ENCODE measurements at regions not wholly inside any gene's neighbourhood (a gene's known extent, or its start where the extent isn't known, plus 50 kb on each side); places are given as distances from the start of the nearest gene placed in this dataset.
"Not testable (repeated sequence)": the region's sequence is repeated elsewhere in the genome, so short reads cannot be mapped to it uniquely, and the experiment has no call there.

- Mint-ChIP-seq H3K36me3 (ENCODE audit: insufficient read depth, unreplicated experiment) (no peaks in the 10 kb centered on the region), H3K4me1 (ENCODE audit: insufficient read depth, unreplicated experiment) (no peaks in the 10 kb centered on the region), H3K9me3 (ENCODE audit: unreplicated experiment) (no peaks in the 10 kb centered on the region), H3K27ac (ENCODE audit: low read depth, unreplicated experiment) (no peak overlapping the region), H3K4me3 (ENCODE audit: unreplicated experiment) (no peak overlapping the region), H3K27me3 (ENCODE audit: insufficient read depth, unreplicated experiment) (no peaks in the 10 kb centered on the region)
- no TSS peak for BruUV-seq (replicated peaks)
- CTCF ChIA-PET = no interaction called here
- TF ChIP-seq CTCF (IDR thresholded peaks at IDR 0.05; ENCODE audit: unreplicated experiment) = no peak
- intact Hi-C loops (cut with micrococcal nuclease) = no loop called here
- no peak for DNase-seq (ENCODE audit: unreplicated experiment)
- POLR2A ChIA-PET = no interaction called here
These were observed 176.0 kb upstream of the PTPRZ1 start for GRCh38 chr7:121696954-121697353.

GRCh38 chr7:121689749-121690148 lies 183.2 kb upstream of the PTPRZ1 start:
- no peak overlapping the region for H3K4me3 Mint-ChIP-seq (ENCODE audit: unreplicated experiment)
- H3K9me3 Mint-ChIP-seq (ENCODE audit: unreplicated experiment) = peaks cover 6% of the 10 kb centered on the region
- H3K27me3 Mint-ChIP-seq (ENCODE audit: insufficient read depth, unreplicated experiment) = no peaks in the 10 kb centered on the region
- BruUV-seq (replicated peaks) = no TSS peak
- no peak overlapping the region for H3K27ac Mint-ChIP-seq (ENCODE audit: low read depth, unreplicated experiment)
- intact Hi-C loops (cut with micrococcal nuclease) = no loop called here
- H3K4me1 Mint-ChIP-seq (ENCODE audit: insufficient read depth, unreplicated experiment) = no peaks in the 10 kb centered on the region
- DNase-seq (ENCODE audit: unreplicated experiment) = no peak
- no peaks in the 10 kb centered on the region for H3K36me3 Mint-ChIP-seq (ENCODE audit: insufficient read depth, unreplicated experiment)
- POLR2A ChIA-PET = interaction anchor here (0.6 kb wide), 1 partner anchor 106 kb away, joined by 3 read pairs; no protein-coding TSS in a partner anchor
- CTCF ChIA-PET = interaction anchor here (0.5 to 0.9 kb wide), 2 partner anchors 58 to 85 kb away, joined by 5 read pairs; no protein-coding TSS in a partner anchor
- TF ChIP-seq CTCF (IDR thresholded peaks at IDR 0.05; ENCODE audit: unreplicated experiment) = no peak

GRCh38 chr7:121681700-121682099 lies 191.3 kb upstream of the PTPRZ1 start:
- TF ChIP-seq CTCF (IDR thresholded peaks at IDR 0.05; ENCODE audit: unreplicated experiment) = no peak
- Mint-ChIP-seq H3K4me3 (ENCODE audit: unreplicated experiment) (no peak overlapping the region), H3K4me1 (ENCODE audit: insufficient read depth, unreplicated experiment) (no peaks in the 10 kb centered on the region), H3K27me3 (ENCODE audit: insufficient read depth, unreplicated experiment) (no peaks in the 10 kb centered on the region), H3K36me3 (ENCODE audit: insufficient read depth, unreplicated experiment) (no peaks in the 10 kb centered on the region), H3K9me3 (ENCODE audit: unreplicated experiment) (no peaks in the 10 kb centered on the region), H3K27ac (ENCODE audit: low read depth, unreplicated experiment) (no peak overlapping the region)
- BruUV-seq (replicated peaks) = no TSS peak
- intact Hi-C loops (cut with micrococcal nuclease) = no loop called here
- no peak for DNase-seq (ENCODE audit: unreplicated experiment)
- POLR2A ChIA-PET = no interaction called here
- CTCF ChIA-PET = no interaction called here

GRCh38 chr7:121676168-121676567 lies 196.8 kb upstream of the PTPRZ1 start:
- Mint-ChIP-seq H3K27me3 (ENCODE audit: insufficient read depth, unreplicated experiment) (no peaks in the 10 kb centered on the region), H3K4me1 (ENCODE audit: insufficient read depth, unreplicated experiment) (no peaks in the 10 kb centered on the region), H3K27ac (ENCODE audit: low read depth, unreplicated experiment) (no peak overlapping the region), H3K9me3 (ENCODE audit: unreplicated experiment) (no peaks in the 10 kb centered on the region), H3K36me3 (ENCODE audit: insufficient read depth, unreplicated experiment) (no peaks in the 10 kb centered on the region), H3K4me3 (ENCODE audit: unreplicated experiment) (no peak overlapping the region)
- BruUV-seq (replicated peaks) = no TSS peak
- DNase-seq (ENCODE audit: unreplicated experiment) = no peak
- CTCF ChIA-PET = interaction anchor here (0.6 to 0.9 kb wide), 2 partner anchors 318 to 481 kb away, joined by 3 read pairs; no protein-coding TSS in a partner anchor
- POLR2A ChIA-PET = no interaction called here
- intact Hi-C loops (cut with micrococcal nuclease) = no loop called here
- TF ChIP-seq CTCF (IDR thresholded peaks at IDR 0.05; ENCODE audit: unreplicated experiment) = no peak

- H3K9me3 Mint-ChIP-seq (ENCODE audit: unreplicated experiment); H3K4me1 Mint-ChIP-seq (ENCODE audit: insufficient read depth, unreplicated experiment); H3K4me3 Mint-ChIP-seq (ENCODE audit: unreplicated experiment); H3K36me3 Mint-ChIP-seq (ENCODE audit: insufficient read depth, unreplicated experiment); H3K27me3 Mint-ChIP-seq (ENCODE audit: insufficient read depth, unreplicated experiment); H3K27ac Mint-ChIP-seq (ENCODE audit: low read depth, unreplicated experiment); BruUV-seq (replicated peaks); POLR2A ChIA-PET; DNase-seq (ENCODE audit: unreplicated experiment); intact Hi-C loops (cut with micrococcal nuclease): not testable (repeated sequence)
- CTCF ChIA-PET = interaction anchor here (0.6 kb wide), 1 partner anchor 224 kb away, joined by 4 read pairs; no protein-coding TSS in a partner anchor
These were observed 198.5 kb upstream of the PTPRZ1 start for GRCh38 chr7:121674455-121674854.
